HCT116 (cell line): ENCODE measurements at regions not wholly inside any gene's neighbourhood (a gene's known extent, or its start where the extent isn't known, plus 50 kb on each side); places are given as distances from the start of the nearest gene placed in this dataset.

Experiments used
- EZH2 ChIP-seq: fragments of 200-600 bp; sonication (generic); IDR thresholded peaks from 2 replicates; pipeline ENCODE4 v1.6.1; 2017; ENCODE audit warnings: antibody characterized with exemption, mixed run types
- EZH2phosphoT487 ChIP-seq: fragments of 200-600 bp; IDR thresholded peaks from 2 replicates; pipeline ENCODE4 v1.6.1; 2018; ENCODE audit warnings: antibody characterized with exemption, borderline replicate concordance
- POLR2AphosphoS5 ChIP-seq: IDR thresholded peaks from 2 replicates; pipeline ENCODE4 v1.6.1; 2011; ENCODE audit warnings: mild to moderate bottlenecking, low read depth, low read length, moderate library complexity
- SP1 ChIP-seq: IDR thresholded peaks from 2 replicates; pipeline ENCODE4 v1.6.1; 2012; ENCODE audit warnings: low read depth
- TF ChIP-seq, protein P1 (sequence below), 3 experiments: fragments of 200-600 bp in 1 of 3; sonication (generic) in 1 of 3; IDR thresholded peaks in 2 of 3; conservative IDR thresholded peaks in 1 of 3; 2 replicates each; pipeline ENCODE4 v1.5.1; 2012 to 2017; ENCODE audit warnings: low read depth in 2 of 3, low read length in 2 of 3, antibody characterized with exemption in 1 of 3, borderline replicate concordance in 1 of 3, control low read depth in 1 of 3, mild to moderate bottlenecking in 1 of 3, mixed read lengths in 1 of 3, mixed run types in 1 of 3, moderate library complexity in 1 of 3; ENCODE audit not compliant: insufficient read depth in 1 of 3
- TF ChIP-seq, protein P2 (sequence below): IDR thresholded peaks from 2 replicates; pipeline ENCODE4 v1.6.1; 2012

DNA sequence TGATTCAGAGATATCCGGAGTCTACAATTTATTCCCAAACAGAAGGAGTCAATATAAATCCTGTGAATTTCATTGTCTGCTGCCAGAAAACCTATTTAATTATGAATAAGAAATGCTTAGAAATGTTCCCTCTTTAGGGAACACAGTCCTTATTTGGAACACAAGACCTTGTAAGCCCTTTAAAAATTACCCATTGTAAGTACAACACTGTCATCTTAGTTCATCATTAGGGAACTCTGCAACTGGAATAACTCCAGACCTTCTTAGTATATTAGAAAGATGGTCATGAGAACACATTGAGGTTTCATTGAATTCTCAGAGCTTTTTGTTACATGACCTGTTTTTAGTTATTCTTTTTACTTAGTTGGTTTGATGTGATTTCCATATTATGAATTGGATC lies 548.5 kb upstream of the KLF12 start:
- TF ChIP-seq EZH2, result no peak
- no peak for TF ChIP-seq SP1
- no peak for TF ChIP-seq POLR2AphosphoS5
- TF ChIP-seq, protein P1, sequence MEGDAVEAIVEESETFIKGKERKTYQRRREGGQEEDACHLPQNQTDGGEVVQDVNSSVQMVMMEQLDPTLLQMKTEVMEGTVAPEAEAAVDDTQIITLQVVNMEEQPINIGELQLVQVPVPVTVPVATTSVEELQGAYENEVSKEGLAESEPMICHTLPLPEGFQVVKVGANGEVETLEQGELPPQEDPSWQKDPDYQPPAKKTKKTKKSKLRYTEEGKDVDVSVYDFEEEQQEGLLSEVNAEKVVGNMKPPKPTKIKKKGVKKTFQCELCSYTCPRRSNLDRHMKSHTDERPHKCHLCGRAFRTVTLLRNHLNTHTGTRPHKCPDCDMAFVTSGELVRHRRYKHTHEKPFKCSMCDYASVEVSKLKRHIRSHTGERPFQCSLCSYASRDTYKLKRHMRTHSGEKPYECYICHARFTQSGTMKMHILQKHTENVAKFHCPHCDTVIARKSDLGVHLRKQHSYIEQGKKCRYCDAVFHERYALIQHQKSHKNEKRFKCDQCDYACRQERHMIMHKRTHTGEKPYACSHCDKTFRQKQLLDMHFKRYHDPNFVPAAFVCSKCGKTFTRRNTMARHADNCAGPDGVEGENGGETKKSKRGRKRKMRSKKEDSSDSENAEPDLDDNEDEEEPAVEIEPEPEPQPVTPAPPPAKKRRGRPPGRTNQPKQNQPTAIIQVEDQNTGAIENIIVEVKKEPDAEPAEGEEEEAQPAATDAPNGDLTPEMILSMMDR (IDR thresholded peaks at IDR 0.05 in 2 of 3, conservative IDR thresholded peaks at IDR 0.05 in 1 of 3; ENCODE audit: borderline replicate concordance in 1 of 3, insufficient read depth in 1 of 3, low read depth in 2 of 3, low read length in 2 of 3), result no peak
- TF ChIP-seq, protein P2, sequence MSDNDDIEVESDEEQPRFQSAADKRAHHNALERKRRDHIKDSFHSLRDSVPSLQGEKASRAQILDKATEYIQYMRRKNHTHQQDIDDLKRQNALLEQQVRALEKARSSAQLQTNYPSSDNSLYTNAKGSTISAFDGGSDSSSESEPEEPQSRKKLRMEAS, result no peak
- no peak for TF ChIP-seq EZH2phosphoT487
